Dedifferentiated amniotic fluid mesenchymal stem cell (primary cell): ENCODE measurements at regions not wholly inside any gene's neighbourhood (a gene's known extent, or its start where the extent isn't known, plus 50 kb on each side); places are given as distances from the start of the nearest gene placed in this dataset.
"Not testable (repeated sequence)": the region's sequence is repeated elsewhere in the genome, so short reads cannot be mapped to it uniquely, and the experiment has no call there.

Source experiments
- DNase-seq: peaks from one replicate; pipeline ENCODE4 v3.0.0-alpha.2; 2016; ENCODE audit errors: extremely low spot score

- no peak for DNase-seq
Observed at GRCh38 chr9:30103647-30104394, 2280.6 kb upstream of the ACO1 start.

- DNase-seq, result not testable (repeated sequence)
Observed at GRCh38 chr9:30107134-30107533, 2277.3 kb upstream of the ACO1 start.

DNA sequence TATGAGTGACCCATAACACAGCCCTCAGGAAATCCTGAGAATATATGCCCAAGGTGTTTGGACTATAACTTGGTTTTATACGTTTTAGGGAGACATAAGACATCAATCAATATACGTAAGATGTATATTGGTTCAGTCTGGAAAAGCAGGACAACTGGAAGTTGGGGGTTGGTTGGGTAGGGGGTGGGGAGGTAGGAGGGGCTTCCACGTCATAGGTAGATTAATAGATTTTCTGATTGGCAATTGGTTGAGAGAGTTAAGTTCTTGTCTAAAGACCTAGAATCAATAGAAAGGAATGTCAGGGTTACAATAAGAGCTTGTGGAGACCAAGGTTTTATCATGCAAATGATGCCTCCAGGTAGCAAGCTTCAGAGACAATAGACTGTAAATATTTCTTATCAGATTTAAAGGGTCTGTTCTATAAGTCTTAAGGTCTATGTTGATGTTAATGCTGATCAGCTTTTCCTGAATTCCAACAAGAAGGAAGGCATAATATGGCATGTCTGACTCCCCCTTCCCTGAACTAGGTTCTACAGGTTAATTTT is 2267.7 kb upstream of the ACO1 start:
- DNase-seq, result no peak

DNA sequence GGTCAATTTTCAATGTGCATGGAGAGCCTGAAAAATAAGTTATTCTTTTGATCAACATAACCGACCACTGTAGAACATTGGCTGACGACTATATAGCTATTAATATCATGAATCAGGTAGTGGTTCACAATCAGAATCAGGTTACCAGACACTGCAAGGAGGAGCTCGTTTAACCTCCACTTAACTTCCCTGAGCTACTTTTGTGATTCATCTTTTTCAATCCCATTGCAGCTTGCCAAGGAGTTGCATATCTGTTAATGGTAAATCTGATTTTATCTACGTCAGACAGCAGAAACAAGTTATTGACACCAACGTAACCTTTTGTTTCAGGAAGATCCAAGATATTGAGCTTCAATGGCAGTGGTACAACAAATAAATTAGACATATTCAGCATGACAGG is 2263.8 kb upstream of the ACO1 start:
- DNase-seq, result no peak

GRCh38 chr9:30121611-30122010 is 2262.8 kb upstream of the ACO1 start:
- DNase-seq, result no peak

DNA sequence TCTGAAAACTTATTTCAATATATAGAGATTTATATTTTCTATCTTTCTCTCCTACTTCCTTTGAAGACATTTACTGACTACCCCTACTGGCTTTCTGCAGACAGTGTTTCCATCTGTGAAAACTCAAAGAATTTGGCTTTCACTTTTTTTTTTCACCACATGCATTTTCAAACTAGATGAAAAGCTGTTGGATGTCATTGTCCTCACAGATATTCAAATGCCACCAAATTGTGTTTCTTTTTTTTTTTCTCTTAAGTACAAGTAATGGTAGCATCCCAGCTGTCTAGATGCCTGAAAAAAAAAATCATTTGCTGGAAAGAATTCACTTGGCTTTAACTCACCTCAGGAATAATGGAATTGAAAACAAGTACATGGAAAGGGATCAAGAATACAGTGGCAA is 2258.6 kb upstream of the ACO1 start:
- no peak for DNase-seq

DNA sequence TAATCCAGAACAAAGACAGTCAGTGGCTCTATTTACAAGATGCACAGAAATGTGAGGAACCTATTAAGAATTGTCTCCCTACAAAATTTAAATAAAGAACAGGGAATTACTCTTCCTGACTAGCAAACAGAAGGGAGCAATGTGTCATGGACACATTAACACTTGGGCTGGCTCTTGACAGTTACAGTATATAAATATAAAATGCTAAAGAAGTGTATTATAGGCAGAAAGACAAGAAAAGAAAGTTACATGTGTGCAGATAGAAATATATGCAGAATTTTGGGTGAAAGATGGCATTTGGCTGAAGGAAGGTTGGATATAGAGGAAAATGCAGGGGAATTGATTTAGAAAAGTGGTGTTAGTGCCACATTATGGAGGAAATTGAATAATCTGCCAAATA is 2257.1 kb upstream of the ACO1 start:
- no peak for DNase-seq

- DNase-seq, result no peak
Observed at GRCh38 chr9:30140407-30140806, 2244.0 kb upstream of the ACO1 start.

DNA sequence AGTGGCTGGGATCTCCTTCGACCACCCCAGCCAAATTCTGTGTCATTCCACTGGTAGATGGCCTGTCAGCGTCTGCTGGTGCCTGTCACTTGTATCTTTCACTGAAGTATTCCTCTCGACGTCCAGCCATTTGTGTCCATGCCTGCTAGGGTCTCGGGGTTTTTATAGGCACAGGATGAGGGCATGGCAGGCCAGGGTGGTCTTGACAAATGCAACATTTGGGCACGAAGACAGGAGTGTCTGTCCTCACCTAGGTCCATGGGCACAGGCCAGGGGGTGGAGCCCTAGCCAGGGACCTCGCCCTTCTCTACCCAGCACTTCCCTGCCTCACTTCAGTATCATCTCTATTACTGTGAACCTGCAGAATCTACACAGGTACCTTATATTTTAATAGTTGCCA is 2223.9 kb upstream of the ACO1 start:
- DNase-seq, result no peak

DNA sequence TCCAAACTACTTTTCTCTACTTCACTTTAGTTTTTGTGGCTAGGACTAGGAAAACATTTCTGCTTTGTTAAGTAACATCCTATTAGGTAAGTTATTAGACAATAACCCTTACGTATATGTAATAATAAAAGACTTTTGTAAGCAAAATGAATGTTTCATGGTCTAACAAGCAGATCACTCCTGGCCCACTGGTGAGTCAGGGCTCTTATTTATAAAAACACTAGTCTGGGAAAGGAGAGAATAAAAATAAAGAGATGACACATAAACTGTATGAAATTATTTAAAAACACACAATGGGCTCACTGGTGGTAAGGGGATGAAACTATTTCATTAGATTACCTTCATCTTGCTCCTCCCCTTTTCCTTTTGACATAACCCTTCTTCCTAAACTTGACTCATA is 2212.2 kb upstream of the ACO1 start:
- no peak for DNase-seq

GRCh38 chr9:30178610-30179009 is 2205.8 kb upstream of the ACO1 start:
- no peak for DNase-seq

DNA sequence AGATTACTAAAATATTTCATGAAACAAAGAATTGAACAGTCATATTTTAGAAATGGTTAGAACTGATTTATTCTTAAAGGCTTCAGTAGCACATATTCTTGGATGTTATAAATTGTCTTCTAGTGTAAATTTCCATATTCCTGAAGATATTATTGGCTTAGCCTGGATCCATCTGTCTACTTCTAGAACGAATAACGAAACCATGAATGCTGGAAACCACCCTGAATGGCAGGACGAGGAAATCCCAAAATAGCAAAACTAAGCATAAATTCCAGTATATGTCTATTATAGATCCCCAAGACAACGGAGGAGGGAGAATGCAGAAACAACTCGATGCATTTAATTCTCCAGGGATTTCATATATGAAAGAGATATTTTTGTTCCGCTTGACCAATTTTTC is 2191.0 kb upstream of the ACO1 start:
- DNase-seq, result no peak

DNA sequence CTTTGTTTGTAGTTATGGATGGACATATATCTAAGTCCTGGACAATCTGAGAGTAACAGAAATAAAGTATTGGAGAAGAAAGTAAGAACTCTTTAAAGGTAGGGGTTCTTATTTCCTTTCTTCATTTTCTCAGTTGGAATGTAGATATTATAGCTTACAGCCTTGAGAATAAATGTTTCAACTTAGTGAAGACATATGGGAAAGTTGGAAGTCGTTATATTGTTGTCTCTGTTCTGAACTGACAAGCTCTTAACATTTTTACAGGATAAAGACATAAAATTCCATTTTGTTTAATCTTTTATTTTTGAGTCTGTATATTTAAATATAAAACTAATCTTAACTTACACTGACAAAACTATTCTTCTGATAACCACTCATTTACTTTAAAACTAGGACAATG is 2187.5 kb upstream of the ACO1 start:
- DNase-seq, result no peak

GRCh38 chr9:30197453-30197852 is 2187.0 kb upstream of the ACO1 start:
- no peak for DNase-seq

DNA sequence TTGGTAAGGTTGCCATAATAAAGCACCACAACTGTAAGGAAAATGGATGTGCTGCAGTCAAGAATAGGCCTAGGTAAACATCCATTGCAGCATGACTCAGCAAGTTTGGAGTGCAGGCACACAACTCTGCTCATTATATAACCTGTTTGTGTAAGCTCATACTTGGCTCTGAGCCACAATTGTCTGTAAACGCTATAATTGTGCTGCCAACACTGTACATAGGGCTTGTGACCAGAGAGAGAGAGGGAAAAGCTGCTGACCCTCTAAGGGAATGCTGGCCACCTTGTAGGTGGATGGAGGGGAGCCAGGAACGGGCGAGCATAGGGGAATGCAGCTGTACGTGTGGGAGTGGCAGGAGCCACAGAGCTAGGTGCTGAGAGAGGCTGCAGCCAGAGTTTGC is 2186.5 kb upstream of the ACO1 start:
- no peak for DNase-seq

DNA sequence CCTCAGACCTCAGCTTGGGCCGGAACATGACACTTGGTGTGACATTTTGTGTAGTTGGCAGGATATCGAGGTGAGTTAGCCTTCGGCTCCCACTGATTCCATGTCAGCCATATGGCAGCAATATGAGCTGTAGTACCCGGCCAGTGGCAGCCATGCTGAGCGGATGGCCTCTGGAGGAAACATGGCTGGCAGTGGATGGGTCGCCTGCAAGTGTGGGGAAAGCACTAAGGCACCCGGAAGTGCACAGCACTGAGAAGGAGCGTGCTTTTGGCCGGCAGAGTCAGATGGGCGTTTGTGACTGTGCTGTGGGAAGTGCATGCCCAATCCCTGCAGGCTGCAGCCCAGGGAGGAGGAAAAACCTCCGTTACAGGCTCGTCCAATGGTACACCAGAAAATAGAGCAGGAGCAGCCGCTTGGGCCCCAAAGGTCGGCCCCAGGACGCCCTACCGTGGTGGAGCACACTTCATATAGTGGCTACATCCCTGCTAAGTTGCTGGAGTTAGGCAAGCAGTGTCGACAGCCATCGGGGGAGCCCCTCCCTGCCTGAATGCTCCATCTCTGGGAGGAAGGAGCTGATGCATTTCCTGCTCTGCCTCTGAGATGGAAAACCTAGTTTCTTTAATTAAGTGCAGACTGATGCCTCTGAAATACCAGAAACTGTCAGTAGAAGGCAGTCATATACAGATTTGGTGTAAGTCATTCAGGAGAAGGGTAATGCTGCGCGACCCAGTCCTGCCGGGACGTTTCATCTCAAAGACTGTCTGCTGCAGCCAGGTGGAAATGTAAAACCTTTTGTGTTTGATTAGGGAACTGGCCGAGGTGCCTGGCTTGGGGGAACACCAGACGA is 2185.8 kb upstream of the ACO1 start:
- no peak for DNase-seq

DNA sequence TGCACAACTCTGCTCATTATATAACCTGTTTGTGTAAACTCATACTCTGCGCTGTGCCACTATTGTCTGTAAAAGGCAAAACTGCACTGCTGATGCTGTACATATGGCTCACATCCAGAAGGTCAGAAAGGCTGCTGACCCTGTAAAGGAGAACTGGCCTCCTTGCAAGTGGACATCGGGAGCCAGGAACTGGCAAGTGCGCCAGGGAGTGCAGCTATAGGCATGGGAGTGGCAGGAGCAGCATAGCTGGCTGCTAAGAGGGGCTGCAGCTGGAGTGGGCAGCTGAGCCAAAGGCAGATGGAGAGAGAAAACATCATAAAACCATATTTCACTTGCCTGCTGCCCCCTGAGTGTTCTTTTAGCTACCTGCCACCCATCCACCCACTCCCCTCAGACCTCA is 2183.4 kb upstream of the ACO1 start:
- DNase-seq, result no peak

DNA sequence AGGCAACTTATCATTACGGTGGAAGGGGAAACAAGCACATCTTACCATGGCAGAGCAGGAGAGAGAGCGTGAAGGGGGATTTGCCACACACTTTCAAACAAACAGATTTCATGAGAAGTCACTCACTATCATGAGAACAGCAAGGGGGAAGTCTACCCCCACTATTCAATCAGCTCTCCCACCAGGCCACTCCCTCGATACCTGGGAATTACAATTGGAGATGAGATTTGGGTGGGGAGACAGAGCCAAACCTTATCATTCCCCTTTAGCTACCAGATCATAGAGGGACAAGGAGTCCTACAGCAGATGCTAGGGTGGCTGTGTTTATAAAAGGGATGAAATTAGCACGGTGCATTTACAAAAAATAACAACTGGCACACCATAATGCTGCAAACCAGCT is 2149.4 kb upstream of the ACO1 start:
- no peak for DNase-seq

DNA sequence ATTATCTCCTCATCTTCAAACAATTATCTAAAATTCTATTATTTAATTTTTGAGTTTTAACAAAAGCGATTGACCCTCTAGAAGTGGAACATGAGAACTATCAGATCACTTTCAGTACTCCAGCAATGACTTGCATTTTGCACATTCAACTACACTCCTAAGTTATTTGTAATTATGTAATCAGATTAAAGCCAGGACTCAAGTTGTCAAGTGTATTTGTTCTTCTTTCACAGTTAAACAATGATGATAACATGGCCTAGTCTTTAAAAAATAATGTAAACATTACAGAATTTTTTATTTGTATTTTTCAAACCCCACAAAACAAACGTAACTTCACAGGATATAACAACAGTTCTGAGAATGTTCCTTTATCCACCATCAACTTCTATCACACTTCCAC is 2148.9 kb upstream of the ACO1 start:
- no peak for DNase-seq

- no peak for DNase-seq
Observed at GRCh38 chr9:30239878-30240277, 2144.6 kb upstream of the ACO1 start.

DNA sequence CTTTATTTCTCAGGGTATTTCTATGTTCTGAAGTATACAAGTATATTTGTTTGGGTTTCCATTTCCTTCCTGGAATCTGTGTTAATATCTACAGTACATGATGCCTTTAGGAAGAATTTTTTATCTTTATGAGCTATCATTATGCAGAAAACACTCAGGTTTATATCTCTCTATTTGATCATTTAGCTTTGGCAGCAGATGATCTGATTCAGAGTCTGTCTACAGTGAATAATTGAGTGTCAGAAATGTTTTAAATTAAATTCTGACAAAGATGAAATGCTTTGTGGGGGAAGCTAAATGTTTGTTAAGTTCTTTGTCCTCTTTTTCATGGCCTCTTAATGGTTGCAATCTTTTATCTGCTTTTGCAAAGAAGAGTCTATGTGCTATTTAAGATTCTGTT is 2141.0 kb upstream of the ACO1 start:
- DNase-seq, result no peak

DNA sequence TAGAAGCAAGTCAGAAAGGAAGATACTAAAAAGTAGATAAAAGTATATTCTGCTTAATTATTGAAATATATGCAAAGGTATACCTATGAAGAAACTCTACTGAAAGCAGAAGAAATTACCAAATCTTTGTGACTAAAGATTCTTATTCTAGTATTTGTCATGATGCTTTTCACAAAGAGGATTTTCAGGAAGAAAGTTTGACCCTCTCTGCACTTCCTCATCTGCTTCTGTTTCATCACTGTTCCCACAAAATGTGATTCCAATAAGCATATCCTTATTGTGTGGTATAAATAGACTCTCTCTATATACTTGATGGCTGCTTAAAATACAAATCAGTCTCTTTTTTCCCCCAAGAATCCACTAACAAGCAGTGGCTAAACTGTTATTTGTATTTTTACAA is 2139.6 kb upstream of the ACO1 start:
- DNase-seq, result no peak

- no peak for DNase-seq
Observed at GRCh38 chr9:30250872-30251271, 2133.6 kb upstream of the ACO1 start.
